ENCODE measurements at regions not wholly inside any gene's neighbourhood (a gene's known extent, or its start where the extent isn't known, plus 50 kb on each side); places are given as distances from the start of the nearest gene placed in this dataset.
A peak's percentile ranks its signal among the peaks of the same experiment; 100 is the strongest.

DNA sequence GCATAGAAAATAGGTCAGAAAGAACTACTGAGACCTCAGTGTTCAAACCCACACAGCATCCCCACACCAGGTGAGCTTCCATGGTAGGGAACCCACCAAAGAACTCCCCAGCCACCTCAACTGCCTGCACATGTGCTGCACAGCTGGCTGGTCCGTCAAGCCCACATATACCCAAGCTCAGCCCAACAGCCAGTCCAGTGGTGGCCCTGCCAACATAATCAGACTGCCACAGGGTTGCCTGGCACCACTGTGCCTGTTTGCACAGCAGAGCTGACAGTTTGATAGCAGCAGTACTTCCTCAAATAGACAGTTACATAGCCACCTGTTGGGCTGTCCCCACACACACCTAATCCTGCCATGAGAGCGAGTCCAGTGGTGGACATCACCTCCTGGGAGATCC lies 283.3 kb upstream of the PRMT6 start:
- no peak for DNase-seq (ENCODE audit: low read depth, low spot score)
- in situ Hi-C loops (cut with HindIII; ENCODE audit: low pct_unique_long_range_greater_than_20kb, low sequenced_read_pairs): no loop called here

DNA sequence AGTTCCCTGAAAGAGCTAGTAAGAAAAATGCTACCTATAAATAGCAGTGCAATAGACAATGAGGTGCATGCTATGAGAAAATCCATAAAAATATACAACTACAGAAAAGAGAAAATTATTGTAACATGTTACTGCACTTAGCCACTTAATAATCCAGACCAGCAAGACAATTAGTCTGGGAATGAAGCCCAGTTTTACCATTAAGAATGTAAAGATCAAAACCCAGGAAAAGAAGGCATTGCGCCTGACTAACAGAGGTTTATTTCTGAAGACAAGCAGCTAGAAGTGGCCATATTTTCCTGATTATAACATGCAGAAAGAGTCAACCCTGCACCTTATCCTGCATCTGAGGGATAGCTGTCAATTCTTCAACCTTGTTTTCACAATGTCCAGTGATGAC lies 276.4 kb upstream of the PRMT6 start:
- DNase-seq (ENCODE audit: low read depth, low spot score): no peak
- in situ Hi-C loops (cut with HindIII; ENCODE audit: low pct_unique_long_range_greater_than_20kb, low sequenced_read_pairs): no loop called here

DNA sequence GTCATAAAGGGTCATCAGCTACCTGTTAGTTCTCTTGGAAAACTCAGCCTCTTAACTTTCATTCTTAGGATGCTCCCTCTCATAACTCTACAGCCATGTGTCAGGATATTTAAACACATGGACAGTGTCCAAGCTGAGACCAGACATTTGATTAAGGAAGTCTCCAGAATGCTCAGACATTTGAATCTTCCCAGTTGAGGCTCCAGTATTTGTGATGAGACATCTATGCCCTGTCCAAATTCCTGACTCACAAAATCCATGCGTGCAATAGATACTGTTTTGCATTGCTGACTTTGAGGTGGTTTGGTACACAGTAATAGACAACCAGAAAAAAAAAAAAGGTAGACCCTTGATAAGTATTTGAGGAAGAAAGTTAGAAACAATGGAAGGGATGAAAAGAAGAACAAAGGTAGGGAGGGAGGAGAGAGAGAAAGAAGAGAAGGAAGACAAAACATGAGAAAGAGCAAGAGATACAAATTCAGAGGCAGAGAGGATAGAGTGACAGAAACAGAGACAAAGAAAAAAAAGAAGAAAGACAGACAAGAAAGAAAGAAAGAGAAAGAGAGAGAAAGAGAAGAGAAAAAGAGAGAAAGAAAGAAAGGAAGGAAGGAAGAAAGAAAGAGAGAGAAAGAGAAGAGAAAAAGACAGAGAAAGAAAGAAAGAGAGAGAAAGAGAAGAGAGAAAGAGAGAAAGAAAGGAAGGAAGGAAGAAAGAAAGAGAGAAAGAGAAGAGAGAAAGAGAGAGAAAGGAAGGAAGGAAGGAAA lies 275.5 kb upstream of the PRMT6 start:
- no peak for DNase-seq (ENCODE audit: low read depth, low spot score)
- in situ Hi-C loops (cut with HindIII; ENCODE audit: low pct_unique_long_range_greater_than_20kb, low sequenced_read_pairs): no loop called here

DNA sequence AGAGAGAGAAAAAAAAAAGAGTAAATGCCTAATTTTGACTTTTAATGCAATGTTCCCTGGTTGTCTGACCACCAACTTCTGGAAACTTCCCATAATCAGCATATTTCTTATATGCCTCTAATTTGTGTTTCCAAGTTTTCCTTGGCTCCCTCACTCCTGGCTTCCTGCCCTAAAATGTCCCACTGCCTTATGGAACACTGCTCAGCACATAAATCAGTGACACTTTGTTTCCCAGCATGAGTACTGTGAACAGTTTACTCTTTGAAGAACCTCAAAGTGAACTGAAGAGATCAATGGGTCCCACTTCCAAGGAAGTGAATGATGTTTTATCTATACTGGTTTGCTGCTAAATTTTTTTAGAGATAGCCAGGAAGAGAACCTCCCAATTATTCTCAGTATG lies 271.3 kb upstream of the PRMT6 start:
- no peak for DNase-seq (ENCODE audit: low read depth, low spot score)
- in situ Hi-C loops (cut with HindIII; ENCODE audit: low pct_unique_long_range_greater_than_20kb, low sequenced_read_pairs): no loop called here

DNA sequence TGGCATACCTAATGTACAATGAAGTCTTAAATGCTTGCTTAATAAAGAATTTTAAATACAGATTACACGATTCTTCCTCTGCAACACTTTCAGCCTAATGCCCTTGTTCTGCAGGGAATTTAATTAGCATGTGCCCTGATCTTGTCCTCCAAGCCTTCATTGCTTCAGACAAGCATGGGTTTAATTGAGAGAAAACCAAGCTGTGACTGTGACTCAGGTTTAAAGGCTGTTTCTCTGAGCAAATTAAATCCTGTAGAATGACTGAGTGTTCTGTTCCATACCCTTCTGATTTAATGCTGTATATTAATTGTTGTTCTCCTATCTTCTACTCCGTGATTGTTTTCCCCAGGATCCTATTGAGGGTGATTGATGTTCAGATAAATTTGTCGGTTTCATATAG lies 269.0 kb upstream of the PRMT6 start:
- no peak for DNase-seq (ENCODE audit: low read depth, low spot score)
- in situ Hi-C loops (cut with HindIII; ENCODE audit: low pct_unique_long_range_greater_than_20kb, low sequenced_read_pairs): no loop called here

DNA sequence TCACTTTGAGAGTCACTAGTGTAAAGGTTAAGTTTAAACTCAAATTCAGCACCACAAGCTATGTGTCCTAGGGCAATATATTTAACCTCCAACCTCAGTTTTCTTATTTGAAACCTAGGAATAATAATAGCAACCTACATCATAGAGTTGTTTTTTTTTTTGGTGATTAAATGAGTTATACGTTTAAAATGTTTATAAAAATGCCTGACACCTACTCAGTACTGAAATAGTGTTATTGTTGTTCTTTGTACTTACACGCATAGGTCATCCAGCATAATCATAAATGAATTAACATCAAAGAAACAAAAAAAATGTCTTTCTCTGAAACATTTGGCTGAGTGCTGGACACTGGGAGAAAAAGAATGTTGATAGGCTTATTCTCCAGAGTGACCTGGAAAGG lies 266.8 kb upstream of the PRMT6 start:
- no peak for DNase-seq (ENCODE audit: low read depth, low spot score)

DNA sequence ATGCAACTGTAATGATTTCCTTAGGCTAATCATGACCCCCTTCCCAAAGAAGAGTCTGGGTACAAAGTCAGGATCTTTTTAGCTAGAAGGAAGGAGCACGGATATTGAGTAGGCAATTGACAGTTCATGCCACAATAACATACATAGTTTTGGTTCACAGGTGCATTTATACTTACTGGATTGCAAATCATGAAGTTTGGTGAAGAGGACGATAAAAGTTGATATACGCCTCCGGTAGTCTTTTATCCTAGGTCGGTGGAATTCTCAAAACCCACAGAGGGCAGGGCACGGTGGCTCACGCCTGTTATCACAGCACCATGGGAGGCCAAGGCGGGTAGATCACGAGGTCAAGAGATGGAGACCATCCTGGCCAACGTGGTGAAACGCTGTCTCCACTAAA lies 265.4 kb upstream of the PRMT6 start:
- in situ Hi-C loops (cut with HindIII; ENCODE audit: low pct_unique_long_range_greater_than_20kb, low sequenced_read_pairs): no loop called here

More for the DNA sequence above, 266.8 kb upstream of the PRMT6 start:
- in situ Hi-C loops (cut with HindIII; ENCODE audit: low pct_unique_long_range_greater_than_20kb, low sequenced_read_pairs): no loop called here

DNA sequence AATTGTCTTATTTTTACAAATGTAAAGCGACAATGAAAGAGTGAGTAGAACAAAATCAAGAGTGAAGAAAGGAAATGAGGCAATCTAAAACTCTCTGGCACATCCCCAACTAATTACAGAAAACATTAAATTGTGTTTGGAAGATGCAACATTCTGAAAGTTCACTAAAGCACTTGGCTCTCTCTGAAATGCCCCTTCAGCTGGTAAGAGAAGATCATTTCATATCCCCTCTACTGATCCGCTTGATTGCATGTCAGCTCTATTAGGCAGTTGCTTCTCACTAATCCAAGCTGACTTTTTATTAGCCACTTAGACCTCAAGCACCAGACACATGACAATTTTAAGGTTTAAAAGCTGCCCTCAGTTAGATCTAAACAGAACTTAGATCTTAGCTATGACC lies 262.8 kb upstream of the PRMT6 start:
- no peak for DNase-seq (ENCODE audit: low read depth, low spot score)

More for the DNA sequence above, 265.4 kb upstream of the PRMT6 start:
- DNase-seq (ENCODE audit: low read depth, low spot score): no peak

DNA sequence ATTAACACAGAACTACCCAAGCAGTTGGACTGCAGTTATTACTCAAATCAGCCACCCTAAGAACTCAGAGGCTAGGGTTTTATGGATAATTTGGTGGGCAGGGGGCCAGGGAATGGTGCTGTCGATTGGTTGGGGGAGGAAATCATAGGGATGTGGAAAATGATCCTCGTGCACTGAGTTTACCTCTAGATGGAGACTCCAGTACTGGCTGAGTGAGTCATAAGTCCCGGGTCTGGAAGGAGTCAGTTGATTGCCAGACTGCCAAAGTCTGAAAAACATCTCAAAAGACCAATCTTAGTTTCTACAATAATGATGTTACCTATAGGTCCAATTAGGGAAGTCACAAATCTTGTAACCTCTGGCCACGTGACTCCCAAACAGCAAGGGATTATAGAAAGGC lies 257.5 kb upstream of the PRMT6 start:
- in situ Hi-C loops (cut with HindIII; ENCODE audit: low pct_unique_long_range_greater_than_20kb, low sequenced_read_pairs): no loop called here
- DNase-seq (ENCODE audit: low read depth, low spot score): peak; percentile 0

More for the DNA sequence above, 262.8 kb upstream of the PRMT6 start:
- in situ Hi-C loops (cut with HindIII; ENCODE audit: low pct_unique_long_range_greater_than_20kb, low sequenced_read_pairs): no loop called here

DNA sequence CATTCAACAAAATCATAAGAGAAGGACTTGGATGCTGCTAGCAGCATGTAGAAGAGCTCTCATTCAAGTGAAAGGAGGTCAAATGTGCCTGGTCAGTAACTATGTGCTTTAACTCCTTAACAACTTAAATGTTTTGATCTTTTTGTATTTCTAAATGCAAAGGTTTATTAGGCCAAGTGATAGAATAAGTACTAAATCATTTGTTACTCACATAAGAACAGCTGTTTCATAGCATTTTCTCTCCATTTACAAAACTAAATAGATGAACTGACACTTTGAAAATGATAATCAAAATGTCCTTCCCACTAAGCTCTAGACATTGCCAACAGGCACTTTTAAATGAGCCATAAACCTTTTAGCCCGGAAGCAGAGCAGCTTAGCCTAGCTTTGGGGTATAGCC lies 254.3 kb upstream of the PRMT6 start:
- in situ Hi-C loops (cut with HindIII; ENCODE audit: low pct_unique_long_range_greater_than_20kb, low sequenced_read_pairs): no loop called here

DNA sequence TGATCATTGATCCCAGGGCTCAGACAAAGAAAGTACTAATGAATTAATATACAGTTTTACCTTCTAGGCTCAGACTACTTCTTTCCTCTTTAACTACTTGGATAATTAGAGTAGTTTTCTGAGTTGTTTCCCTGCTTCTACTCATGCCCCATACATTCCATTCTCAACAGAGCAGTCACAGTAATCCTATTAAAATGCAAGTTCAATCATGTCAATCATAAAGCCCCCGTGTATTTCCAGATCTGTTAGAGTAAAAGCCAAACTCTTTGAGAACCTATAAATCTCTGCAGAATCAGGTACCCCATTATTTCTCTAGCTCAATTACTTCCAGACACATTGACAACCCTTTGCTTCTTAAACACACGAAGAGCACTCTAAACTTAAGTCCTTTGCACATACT lies 242.1 kb upstream of the PRMT6 start:
- in situ Hi-C loops (cut with HindIII; ENCODE audit: low pct_unique_long_range_greater_than_20kb, low sequenced_read_pairs): no loop called here
- DNase-seq (ENCODE audit: low read depth, low spot score): no peak

More for the DNA sequence above, 254.3 kb upstream of the PRMT6 start:
- DNase-seq (ENCODE audit: low read depth, low spot score): no peak

DNA sequence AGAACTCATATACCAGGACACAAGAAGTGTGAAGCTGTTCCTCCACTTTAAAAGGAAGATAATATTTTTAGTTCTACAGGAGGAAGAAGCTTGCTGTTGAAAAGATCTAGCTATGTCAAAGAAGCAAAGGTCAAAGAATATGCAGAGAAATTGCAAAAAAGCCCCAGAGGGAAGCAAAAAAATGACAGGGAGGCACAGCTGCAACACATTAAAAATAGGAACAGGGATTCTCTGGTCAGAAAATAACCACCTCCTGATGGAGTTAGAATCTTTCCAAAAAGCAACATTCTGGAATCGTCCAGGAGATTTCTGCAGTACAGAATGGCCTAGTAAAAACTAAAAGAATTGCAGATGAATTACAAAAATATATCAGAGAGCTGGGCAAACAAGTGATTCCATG lies 238.9 kb upstream of the PRMT6 start:
- in situ Hi-C loops (cut with HindIII; ENCODE audit: low pct_unique_long_range_greater_than_20kb, low sequenced_read_pairs): no loop called here

DNA sequence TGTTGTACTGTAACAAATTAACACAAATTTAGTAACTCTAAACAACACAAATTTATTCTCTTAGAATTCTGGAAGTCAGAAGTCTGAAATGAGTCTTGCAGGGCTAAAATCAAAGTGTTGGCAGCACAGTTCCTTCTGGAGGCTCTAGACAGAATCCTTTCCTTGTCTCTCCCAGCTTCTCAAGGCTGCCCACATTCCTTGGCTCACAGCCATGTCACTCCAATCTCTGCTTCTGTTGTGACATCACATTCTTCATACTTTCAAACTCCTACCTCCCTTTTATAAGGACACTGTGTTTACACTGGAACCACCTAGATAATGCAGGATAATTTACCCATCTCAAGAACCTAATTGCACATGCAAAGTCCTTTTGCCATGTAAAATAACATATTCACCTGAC lies 225.0 kb upstream of the PRMT6 start:
- no peak for DNase-seq (ENCODE audit: low read depth, low spot score)
- in situ Hi-C loops (cut with HindIII; ENCODE audit: low pct_unique_long_range_greater_than_20kb, low sequenced_read_pairs): no loop called here

More for the DNA sequence above, 238.9 kb upstream of the PRMT6 start:
- no peak for DNase-seq (ENCODE audit: low read depth, low spot score)

DNA sequence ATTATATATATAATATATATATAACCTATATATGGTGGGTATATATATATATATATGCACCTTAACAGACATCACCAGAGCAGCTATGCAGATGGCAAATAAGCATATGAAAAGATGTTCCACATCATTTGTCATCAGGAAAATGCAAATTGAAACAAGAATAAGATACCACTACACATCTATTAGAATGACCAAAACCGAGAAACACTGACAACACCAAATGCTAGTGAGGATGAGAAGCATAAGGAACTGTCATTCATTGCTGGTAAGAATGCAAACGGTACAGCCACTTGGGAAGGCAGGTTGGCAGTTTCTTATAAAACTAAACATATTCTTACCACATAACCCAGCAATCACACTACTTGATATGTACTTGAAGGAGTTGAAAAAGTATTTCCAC lies 219.8 kb upstream of the PRMT6 start:
- no peak for DNase-seq (ENCODE audit: low read depth, low spot score)
- in situ Hi-C loops (cut with HindIII; ENCODE audit: low pct_unique_long_range_greater_than_20kb, low sequenced_read_pairs): no loop called here

DNA sequence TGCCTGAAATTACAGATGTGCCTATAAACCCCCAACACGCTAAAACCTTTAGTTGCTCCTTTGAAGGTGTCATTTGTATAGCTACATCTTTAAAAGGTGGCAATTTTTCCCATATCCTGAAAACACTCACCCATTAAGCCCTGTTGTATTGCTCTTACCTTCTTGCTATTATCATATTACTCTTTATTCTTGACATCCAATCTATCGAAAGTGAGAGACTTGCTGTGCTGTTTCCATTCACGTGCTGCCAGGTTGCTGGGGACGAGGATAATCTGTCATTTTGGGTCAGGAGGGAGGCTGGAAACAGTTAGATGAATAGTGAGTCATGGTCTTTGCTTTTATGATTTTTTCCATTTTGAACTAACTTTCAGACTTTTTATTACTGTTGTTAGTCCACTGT lies 213.0 kb upstream of the PRMT6 start:
- in situ Hi-C loops (cut with HindIII; ENCODE audit: low pct_unique_long_range_greater_than_20kb, low sequenced_read_pairs): no loop called here
- no peak for DNase-seq (ENCODE audit: low read depth, low spot score)

DNA sequence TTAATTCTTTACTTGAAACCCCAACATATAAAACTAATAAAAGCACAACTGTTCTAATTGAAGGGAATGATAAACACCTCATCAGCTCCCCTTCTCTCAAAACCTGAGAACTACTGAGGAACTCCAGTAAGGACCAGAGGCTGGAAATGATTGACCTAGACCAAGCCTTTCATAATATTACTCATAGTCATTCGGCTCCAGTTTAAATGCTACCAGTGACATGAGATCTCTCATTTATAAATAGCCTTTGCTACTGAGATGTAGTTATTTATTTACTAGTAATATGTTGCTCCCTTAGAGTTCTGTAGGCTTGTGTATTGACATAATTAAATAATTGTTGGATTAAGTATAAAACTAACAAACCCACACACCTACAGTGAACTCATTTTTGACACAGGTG lies 209.8 kb upstream of the PRMT6 start:
- in situ Hi-C loops (cut with HindIII; ENCODE audit: low pct_unique_long_range_greater_than_20kb, low sequenced_read_pairs): no loop called here
- DNase-seq (ENCODE audit: low read depth, low spot score): no peak

DNA sequence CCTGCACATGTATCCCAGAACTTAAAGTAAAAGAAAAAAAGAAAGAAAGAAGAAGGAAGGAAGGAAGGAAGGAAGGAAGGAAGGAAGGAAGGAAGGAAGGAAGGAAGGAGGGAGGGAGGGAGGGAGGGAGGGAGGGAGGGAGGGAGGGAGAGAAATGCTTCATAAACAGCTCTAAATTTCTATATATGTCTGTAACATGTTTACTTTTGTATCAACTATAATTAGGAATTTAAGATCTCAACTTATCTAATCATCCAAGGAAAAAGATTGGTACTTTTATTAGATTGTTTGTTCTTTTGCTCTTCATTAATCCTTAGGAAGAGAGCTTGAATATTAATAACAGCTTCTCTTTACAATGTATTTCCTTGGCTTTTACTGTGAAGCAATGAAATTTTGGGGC lies 195.4 kb upstream of the PRMT6 start:
- in situ Hi-C loops (cut with HindIII; ENCODE audit: low pct_unique_long_range_greater_than_20kb, low sequenced_read_pairs): no loop called here

DNA sequence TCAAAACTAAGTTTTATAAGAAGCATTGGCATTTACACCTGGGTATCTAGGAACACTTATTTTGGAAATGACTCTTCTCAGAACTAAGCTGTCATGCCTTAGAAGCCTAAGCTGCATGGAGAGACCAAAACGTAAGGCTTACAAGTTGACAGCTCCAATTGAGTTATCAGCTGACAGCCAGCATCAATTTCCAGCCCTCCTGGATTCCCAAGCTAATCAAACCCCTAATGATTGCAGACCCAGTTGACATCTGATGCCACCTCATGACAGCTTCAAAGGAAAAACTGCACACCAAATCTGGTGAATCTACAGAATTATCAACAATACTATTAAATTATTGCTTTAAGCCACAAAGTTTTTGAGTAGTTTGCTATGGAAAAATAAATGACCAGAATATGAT lies 187.6 kb upstream of the PRMT6 start:
- no peak for DNase-seq (ENCODE audit: low read depth, low spot score)
- in situ Hi-C loops (cut with HindIII; ENCODE audit: low pct_unique_long_range_greater_than_20kb, low sequenced_read_pairs): no loop called here

More for the DNA sequence above, 195.4 kb upstream of the PRMT6 start:
- DNase-seq (ENCODE audit: low read depth, low spot score): no peak

DNA sequence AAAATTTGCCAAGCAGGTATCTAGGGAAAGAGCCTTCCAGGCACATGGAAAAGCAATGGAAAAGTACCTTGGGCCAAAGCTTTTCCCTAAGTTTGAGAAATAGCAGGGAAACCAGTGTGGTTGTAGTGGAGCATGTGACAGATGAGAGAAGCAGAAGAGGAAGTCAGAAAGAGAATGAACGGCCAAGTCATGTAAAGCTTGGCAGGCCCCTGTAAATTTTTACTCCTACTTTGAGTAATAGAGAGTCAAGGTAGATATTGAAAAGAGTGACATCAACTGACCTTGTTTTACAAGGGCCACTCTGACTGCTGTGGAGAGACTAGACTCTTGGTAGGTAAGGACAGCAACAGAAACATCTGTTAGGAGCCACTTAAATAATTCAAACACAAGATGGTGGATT lies 180.9 kb upstream of the PRMT6 start:
- in situ Hi-C loops (cut with HindIII; ENCODE audit: low pct_unique_long_range_greater_than_20kb, low sequenced_read_pairs): no loop called here
- DNase-seq (ENCODE audit: low read depth, low spot score): no peak

DNA sequence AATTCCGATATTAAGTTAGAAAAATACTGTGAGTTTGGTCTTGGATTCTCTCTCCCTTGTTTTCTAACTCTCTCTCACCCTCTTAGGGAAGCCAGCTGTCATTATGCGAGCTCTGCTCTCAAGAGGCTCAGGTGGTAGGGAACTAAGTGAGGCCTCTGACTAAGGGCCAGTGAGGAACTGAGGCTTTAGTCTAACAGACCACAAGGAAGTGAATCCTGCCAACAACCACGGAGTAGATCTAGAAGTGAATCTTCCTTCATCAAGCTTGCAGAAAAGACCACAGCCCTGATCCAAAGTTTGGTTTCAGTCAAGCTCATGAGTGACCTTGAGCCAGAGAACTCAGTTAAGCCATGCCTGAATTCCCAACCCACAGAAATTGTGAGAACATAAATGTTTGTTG lies 180.1 kb upstream of the PRMT6 start:
- DNase-seq (ENCODE audit: low read depth, low spot score): no peak
- in situ Hi-C loops (cut with HindIII; ENCODE audit: low pct_unique_long_range_greater_than_20kb, low sequenced_read_pairs): no loop called here

Measured in SK-MEL-5 (cell line).